Fibroblast of villous mesenchyme (primary cell): ENCODE measurements at regions not wholly inside any gene's neighbourhood (a gene's known extent, or its start where the extent isn't known, plus 50 kb on each side); places are given as distances from the start of the nearest gene placed in this dataset.
A peak's percentile ranks its signal among the peaks of the same experiment; 100 is the strongest.

Source experiments
- DNase-seq: peaks from one replicate; pipeline ENCODE4 v3.0.0-alpha.2; 2010; ENCODE audit warnings: low read depth
- H3K4me3 ChIP-seq: 2 replicates; pipeline ENCODE4 v1.5.1; 2011; ENCODE audit warnings: low read depth, mild to moderate bottlenecking, low read length
- TF ChIP-seq, protein P1 (sequence below): IDR thresholded peaks from 2 replicates; pipeline ENCODE4 v1.5.1; 2012; ENCODE audit warnings: low read depth, mild to moderate bottlenecking, low read length; ENCODE audit not compliant: insufficient read depth

DNA sequence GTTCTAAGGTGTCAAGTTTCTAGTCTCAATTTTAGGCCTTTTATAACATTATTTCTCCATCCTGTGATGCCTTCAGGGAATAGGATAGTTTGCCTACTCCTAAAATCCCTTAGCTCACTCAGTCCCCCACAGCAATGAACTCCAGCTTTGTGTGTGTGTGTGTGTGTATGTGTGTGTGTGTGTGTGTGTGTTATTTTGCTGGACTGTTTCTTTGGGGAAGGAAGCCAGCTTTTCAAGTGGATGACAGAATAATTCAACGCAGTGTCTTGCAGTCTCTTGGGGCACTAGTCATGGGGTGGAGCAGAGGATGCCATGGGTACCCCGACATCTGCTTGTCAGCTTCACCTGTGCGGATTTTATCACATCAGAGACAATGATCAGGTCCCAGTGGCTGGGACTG lies 262.8 kb upstream of the DAPK1 start:
- TF ChIP-seq, protein P1, sequence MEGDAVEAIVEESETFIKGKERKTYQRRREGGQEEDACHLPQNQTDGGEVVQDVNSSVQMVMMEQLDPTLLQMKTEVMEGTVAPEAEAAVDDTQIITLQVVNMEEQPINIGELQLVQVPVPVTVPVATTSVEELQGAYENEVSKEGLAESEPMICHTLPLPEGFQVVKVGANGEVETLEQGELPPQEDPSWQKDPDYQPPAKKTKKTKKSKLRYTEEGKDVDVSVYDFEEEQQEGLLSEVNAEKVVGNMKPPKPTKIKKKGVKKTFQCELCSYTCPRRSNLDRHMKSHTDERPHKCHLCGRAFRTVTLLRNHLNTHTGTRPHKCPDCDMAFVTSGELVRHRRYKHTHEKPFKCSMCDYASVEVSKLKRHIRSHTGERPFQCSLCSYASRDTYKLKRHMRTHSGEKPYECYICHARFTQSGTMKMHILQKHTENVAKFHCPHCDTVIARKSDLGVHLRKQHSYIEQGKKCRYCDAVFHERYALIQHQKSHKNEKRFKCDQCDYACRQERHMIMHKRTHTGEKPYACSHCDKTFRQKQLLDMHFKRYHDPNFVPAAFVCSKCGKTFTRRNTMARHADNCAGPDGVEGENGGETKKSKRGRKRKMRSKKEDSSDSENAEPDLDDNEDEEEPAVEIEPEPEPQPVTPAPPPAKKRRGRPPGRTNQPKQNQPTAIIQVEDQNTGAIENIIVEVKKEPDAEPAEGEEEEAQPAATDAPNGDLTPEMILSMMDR: no peak
- no peak for DNase-seq
- H3K4me3 ChIP-seq: no peak overlapping the region

DNA sequence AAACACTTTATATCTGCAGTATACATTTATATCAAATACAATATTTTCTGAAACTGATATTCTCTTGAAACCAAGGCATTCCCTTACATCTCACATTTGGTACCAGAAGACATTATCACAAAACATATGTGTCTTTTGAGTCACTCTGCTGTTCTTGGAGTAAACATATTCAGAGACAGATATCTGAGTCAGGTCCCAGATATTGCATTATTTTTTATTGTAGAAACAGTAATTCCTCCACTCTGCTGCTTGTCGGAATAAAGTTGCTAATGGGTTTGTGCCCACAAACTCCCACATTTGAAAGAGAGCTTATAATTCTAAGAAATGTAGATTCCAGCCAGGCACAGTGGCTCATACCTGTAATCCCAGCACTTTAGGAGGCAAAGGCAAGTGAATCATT lies 261.1 kb upstream of the DAPK1 start:
- TF ChIP-seq, protein P1: no peak
- no peak for DNase-seq
- no peak overlapping the region for H3K4me3 ChIP-seq

DNA sequence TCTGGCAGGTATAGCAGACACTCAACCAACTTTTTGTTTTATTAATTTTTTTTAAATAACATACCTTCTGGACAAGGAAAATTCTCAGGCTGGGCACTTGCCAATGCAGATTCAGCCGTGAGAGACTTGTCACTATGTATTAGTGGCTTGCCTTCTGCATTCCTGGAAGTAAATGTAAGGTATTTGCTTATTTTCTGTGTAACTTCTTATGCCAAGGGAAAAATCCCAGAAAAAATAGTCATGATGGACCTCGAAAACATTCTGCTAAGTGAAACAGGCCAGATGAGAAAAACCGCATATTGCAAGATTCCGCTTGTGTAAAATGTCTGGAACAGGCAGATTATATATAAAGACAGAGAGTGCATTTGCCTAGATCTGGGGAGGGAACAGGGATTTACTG lies 260.3 kb upstream of the DAPK1 start:
- TF ChIP-seq, protein P1: no peak
- no peak overlapping the region for H3K4me3 ChIP-seq
- peak; percentile 10 for DNase-seq

DNA sequence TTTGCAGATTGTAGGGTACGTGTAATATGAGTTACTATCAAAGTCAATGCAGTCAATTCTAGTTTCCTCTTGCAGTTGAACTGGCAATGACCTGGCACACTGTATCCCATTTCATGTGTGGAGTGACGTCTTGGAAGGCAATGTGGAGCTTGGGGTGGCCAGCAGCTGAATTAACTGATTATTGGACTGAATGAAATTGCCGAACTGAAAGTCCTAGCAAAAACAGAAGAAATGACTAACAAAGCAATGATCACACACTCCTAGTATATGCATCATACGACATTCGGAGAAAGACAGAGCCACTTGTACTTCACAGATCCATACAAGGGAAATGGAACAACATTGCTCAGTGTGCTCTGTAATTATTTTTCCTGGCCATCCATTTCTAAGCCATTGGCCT lies 259.1 kb upstream of the DAPK1 start:
- TF ChIP-seq, protein P1: no peak
- DNase-seq: no peak
- no peak overlapping the region for H3K4me3 ChIP-seq

DNA sequence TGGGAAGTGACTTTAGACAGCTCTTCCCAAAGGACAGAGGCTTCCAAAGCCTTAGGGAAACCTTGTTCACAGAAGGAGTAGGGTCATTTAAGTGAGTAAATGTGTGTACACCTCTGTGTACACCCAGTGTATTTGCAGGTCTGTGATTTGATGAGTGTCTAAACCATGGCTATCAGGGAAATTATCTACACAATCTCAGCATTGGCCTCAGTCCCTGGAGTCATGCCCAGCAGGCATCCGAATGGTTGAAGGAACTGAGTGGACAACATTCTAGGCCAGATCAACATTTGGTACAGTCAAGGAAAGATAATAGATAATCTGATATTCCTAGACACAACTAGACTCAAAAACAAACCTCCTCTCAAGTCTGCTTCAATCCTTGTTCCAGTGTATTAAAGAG lies 258.4 kb upstream of the DAPK1 start:
- TF ChIP-seq, protein P1: no peak
- no peak for DNase-seq
- H3K4me3 ChIP-seq: no peak overlapping the region

DNA sequence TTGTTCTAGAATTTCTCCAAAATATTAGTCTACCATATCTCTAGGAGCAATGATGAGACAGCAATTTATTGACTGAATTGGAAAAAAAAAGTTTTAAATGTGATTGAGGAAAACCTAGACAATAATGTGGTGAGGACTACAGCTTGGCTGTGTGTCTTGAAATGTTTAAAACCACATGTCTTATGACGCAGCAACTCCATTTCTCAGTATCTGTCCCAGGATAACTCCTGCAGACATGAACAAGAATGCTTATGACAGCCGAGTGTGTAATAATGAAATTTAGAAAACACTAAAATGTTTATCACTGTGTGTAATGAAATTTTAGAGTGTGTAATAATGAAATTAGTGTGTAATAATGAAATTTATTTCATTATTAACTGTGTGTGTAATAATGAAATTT lies 254.1 kb upstream of the DAPK1 start:
- DNase-seq: no peak
- no peak overlapping the region for H3K4me3 ChIP-seq
- TF ChIP-seq, protein P1: no peak

DNA sequence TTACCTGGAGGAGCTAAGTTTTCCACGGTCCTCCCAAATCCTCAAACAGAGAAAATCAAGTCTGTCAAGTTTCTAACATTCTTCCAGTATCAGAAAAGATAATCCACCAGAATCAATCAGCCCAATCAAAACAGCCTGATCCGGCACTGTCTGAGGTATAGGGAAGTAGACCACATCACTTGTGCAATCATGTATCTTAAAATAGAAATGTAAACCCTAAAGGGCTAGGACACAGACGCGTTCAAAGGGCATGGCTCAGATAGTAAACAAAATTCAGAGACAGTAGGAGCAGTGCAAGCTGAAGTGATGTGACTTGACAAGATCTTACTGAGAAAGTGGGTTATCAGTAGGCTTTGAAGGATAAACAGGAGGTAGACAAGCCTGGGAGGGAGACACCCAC lies 252.4 kb upstream of the DAPK1 start:
- DNase-seq: no peak
- TF ChIP-seq, protein P1: no peak

More for the DNA sequence above, 252.4 kb upstream of the DAPK1 start:
- H3K4me3 ChIP-seq: no peak overlapping the region
